T-helper 1 cell treated with Interleukin-12 subunit alpha and Interleukin-12 subunit beta and Interleukin-4 antibody, amounts not matched to agents 30 μg/mL and 1 μg/mL, for 36 hours (primary cell): ENCODE measurements at regions not wholly inside any gene's neighbourhood (a gene's known extent, or its start where the extent isn't known, plus 50 kb on each side); places are given as distances from the start of the nearest gene placed in this dataset.
"Not testable (repeated sequence)": the region's sequence is repeated elsewhere in the genome, so short reads cannot be mapped to it uniquely, and the experiment has no call there.

Experiments used
- H3K27ac Mint-ChIP-seq: one replicate; pipeline ENCODE4 v1.8.0; 2021; ENCODE audit warnings: mild to moderate bottlenecking, mixed read lengths
- H3K27me3 Mint-ChIP-seq: one replicate; pipeline ENCODE4 v1.8.0; 2021; ENCODE audit warnings: low read depth, mixed read lengths
- H3K36me3 Mint-ChIP-seq: one replicate; pipeline ENCODE4 v1.8.0; 2021; ENCODE audit warnings: low read depth, mixed read lengths
- H3K4me1 Mint-ChIP-seq: one replicate; pipeline ENCODE4 v1.8.0; 2021; ENCODE audit warnings: low read depth, mixed read lengths
- H3K4me3 Mint-ChIP-seq: one replicate; pipeline ENCODE4 v1.8.0; 2021; ENCODE audit warnings: mild to moderate bottlenecking, moderate library complexity, mixed read lengths
- H3K9me3 Mint-ChIP-seq: one replicate; pipeline ENCODE4 v1.8.0; 2021; ENCODE audit warnings: mixed read lengths

GRCh38 chr10:37566332-37566731 is 291.1 kb downstream of the ZNF248 start:
- Mint-ChIP-seq H3K27me3 (no peaks in the 10 kb centered on the region), H3K36me3 (no peaks in the 10 kb centered on the region), H3K9me3 (peaks cover 16% of the 10 kb centered on the region), H3K4me1 (no peaks in the 10 kb centered on the region), H3K27ac (no peak overlapping the region), H3K4me3 (no peak overlapping the region)

GRCh38 chr10:37563715-37564108 is 293.7 kb downstream of the ZNF248 start:
- Mint-ChIP-seq H3K9me3 (peaks cover 19% of the 10 kb centered on the region), H3K27ac (no peak overlapping the region), H3K4me3 (no peak overlapping the region), H3K36me3 (no peaks in the 10 kb centered on the region), H3K4me1 (no peaks in the 10 kb centered on the region), H3K27me3 (no peaks in the 10 kb centered on the region)

- no peak overlapping the region for H3K27ac Mint-ChIP-seq
- no peaks in the 10 kb centered on the region for H3K4me1 Mint-ChIP-seq
- H3K36me3 Mint-ChIP-seq, result no peaks in the 10 kb centered on the region
- no peak overlapping the region for H3K4me3 Mint-ChIP-seq
- H3K27me3 Mint-ChIP-seq, result no peaks in the 10 kb centered on the region
- peaks cover 14% of the 10 kb centered on the region for H3K9me3 Mint-ChIP-seq
Measured at GRCh38 chr10:37563107-37563714, 294.2 kb downstream of the ZNF248 start.

DNA sequence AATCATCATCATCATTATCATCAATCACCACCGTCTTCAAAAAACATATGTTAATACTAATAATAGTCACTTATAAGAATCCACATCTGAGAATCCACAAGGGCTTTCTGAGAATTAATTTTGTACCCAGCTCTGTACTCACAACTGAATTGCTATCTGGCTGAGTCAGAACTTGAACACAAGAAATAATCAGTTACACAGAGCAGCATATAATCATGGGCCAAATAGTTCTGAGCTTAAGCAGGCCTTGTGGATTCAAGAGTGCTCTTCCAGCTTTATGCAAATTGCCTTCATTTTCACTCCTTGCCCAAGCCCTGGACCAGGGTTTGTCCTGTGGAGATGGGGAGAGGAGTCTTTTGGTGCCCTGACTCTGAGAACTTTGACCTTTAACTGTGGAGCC is 304.5 kb downstream of the ZNF248 start:
- Mint-ChIP-seq H3K4me3 (no peak overlapping the region), H3K27ac (no peak overlapping the region), H3K27me3 (no peaks in the 10 kb centered on the region), H3K9me3 (peaks cover 35% of the 10 kb centered on the region), H3K36me3 (no peaks in the 10 kb centered on the region), H3K4me1 (no peaks in the 10 kb centered on the region)

GRCh38 chr10:37549054-37549453 is 308.4 kb downstream of the ZNF248 start:
- H3K36me3 Mint-ChIP-seq, result no peaks in the 10 kb centered on the region
- H3K27me3 Mint-ChIP-seq, result no peaks in the 10 kb centered on the region
- no peaks in the 10 kb centered on the region for H3K4me1 Mint-ChIP-seq
- H3K4me3 Mint-ChIP-seq, result no peak overlapping the region
- H3K27ac Mint-ChIP-seq, result no peak overlapping the region
- H3K9me3 Mint-ChIP-seq, result peaks cover 19% of the 10 kb centered on the region

DNA sequence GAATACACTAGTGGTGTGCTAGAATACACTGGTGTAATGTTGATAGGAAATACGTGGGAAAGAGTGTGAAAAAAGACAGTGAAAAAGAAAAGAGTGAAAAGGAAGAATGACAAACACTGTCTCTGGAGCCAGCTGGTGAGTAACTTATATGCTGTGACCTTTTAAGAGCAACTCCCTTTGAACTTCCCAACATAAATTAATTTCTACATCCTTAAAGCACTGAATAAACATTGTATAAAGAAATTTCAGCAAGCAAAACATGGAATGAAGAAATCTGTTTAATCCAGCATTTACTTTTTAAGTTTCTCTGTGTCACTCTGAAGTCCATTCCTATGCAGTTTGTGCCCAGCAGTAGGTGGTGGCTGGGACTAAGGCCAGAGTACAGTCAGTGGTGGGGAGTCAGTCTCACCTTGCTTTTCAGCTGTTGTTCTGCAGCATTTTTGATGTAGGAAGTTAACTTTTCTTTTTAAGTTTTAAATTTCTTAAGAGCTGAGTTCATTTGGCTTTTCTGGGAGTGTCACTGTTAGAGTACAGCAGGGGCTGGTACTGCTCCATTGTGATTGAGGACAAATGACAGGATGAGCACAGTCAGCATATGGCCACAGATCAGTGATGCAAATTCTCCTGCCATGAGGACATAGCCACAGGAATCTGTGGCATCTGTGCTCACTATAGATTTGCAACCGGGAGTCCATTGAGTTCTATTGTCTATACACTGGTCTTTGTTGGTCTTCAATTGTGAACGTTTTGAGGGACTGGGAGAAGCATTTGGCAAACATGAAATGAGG is 321.8 kb downstream of the ZNF248 start:
- Mint-ChIP-seq H3K27ac (no peak overlapping the region), H3K9me3 (peaks cover 41% of the 10 kb centered on the region), H3K27me3 (no peaks in the 10 kb centered on the region), H3K36me3 (no peaks in the 10 kb centered on the region), H3K4me1 (no peaks in the 10 kb centered on the region), H3K4me3 (no peak overlapping the region)

DNA sequence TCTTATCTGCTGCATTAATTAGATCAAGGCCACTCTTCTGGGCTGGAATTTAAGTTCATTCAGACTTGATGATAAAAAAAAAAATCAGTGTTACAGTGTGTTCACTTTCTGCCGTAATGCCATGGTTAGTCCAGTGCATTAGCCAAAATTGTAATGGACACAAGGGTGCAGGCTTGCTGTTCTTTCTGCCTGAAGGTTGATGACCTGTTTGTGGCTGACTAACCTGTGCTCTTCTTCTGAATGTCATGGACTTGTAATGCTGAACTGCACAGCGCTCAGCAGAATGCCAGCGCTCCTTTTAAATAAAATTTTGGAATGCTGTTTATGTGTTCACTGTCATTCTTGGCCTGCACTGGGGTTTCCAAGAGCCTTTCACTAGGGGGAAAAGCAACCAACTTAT is 323.2 kb downstream of the ZNF248 start:
- Mint-ChIP-seq H3K36me3 (no peaks in the 10 kb centered on the region), H3K4me3 (no peak overlapping the region), H3K27ac (no peak overlapping the region)

GRCh38 chr10:37525410-37525809 is 332.0 kb downstream of the ZNF248 start:
- H3K4me3 Mint-ChIP-seq, H3K36me3 Mint-ChIP-seq, H3K27me3 Mint-ChIP-seq, H3K27ac Mint-ChIP-seq, H3K4me1 Mint-ChIP-seq: not testable (repeated sequence)
- H3K9me3 Mint-ChIP-seq, result peaks cover 25% of the 10 kb centered on the region

More for the DNA sequence above, 323.2 kb downstream of the ZNF248 start:
- H3K27me3 Mint-ChIP-seq, result no peaks in the 10 kb centered on the region
- no peaks in the 10 kb centered on the region for H3K4me1 Mint-ChIP-seq
- H3K9me3 Mint-ChIP-seq, result peaks cover 37% of the 10 kb centered on the region

DNA sequence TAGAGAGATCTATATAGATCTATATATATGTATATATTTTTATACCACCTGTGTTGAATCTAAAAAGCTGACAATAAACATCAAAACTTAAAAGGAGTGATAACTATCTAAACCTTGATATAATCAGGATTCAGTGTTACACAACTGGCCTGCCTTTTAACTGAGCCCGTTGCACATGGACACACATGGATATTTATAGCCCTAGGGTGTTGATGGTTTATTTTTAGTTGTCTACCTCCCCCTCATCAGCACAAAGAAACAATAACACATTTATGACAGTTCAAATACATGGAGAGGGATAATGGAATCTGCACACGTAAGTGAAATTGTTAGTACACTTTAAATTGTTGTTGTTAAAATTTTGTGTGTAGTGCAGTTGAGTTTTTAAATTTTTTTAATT is 336.9 kb downstream of the ZNF248 start:
- Mint-ChIP-seq H3K27ac (no peak overlapping the region), H3K36me3 (no peaks in the 10 kb centered on the region), H3K9me3 (peaks cover 11% of the 10 kb centered on the region), H3K4me3 (no peak overlapping the region), H3K4me1 (no peaks in the 10 kb centered on the region), H3K27me3 (no peaks in the 10 kb centered on the region)

DNA sequence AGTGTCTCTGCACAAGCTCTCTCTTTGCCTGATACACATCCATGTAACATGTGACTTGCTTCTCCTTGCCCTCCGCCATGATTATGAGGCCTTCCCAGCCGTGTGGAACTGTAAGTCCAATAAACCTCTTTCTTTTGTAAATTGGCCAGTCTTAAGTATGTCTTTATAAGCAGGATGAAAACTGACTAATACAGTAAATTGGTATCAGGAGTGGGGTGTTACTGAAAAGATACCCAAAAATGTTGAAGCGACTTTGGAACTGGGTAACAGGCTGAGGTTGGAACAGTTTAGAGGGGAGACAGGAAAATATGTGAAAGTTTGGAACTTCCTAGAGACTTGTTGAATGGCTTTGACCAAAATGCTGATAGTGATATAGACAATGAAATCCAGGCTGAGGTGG is 346.9 kb downstream of the ZNF248 start:
- not testable (repeated sequence) for H3K27me3 Mint-ChIP-seq, H3K4me1 Mint-ChIP-seq, H3K27ac Mint-ChIP-seq, H3K36me3 Mint-ChIP-seq, H3K4me3 Mint-ChIP-seq
- H3K9me3 Mint-ChIP-seq, result peaks cover 42% of the 10 kb centered on the region

- Mint-ChIP-seq H3K36me3 (no peaks in the 10 kb centered on the region), H3K4me1 (no peaks in the 10 kb centered on the region), H3K4me3 (no peak overlapping the region), H3K9me3 (no peaks in the 10 kb centered on the region), H3K27me3 (no peaks in the 10 kb centered on the region), H3K27ac (no peak overlapping the region)
Measured at GRCh38 chr10:37496061-37496460, 361.3 kb downstream of the ZNF248 start.

DNA sequence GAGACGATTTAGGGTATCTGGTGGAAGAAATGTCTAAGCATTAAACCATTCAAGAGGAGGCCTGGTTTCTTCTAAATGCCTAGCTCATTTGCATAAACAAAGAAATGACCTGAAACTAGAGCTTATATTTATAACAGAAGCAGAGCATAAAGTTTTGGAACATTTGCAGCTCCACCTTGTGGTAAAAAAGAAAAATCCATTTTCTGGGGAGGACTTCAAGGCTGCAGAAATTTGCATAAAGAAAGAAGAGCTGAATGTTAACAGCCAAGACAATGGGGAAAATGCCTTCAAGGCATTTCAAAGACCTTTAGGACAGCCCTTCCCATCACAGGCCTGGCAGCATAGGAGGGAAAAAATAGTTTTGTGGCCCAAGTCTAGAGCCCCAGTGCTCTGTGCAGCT is 362.0 kb downstream of the ZNF248 start:
- Mint-ChIP-seq H3K4me3 (no peak overlapping the region), H3K9me3 (peaks cover 3% of the 10 kb centered on the region), H3K4me1 (no peaks in the 10 kb centered on the region), H3K36me3 (no peaks in the 10 kb centered on the region), H3K27me3 (no peaks in the 10 kb centered on the region), H3K27ac (no peak overlapping the region)

DNA sequence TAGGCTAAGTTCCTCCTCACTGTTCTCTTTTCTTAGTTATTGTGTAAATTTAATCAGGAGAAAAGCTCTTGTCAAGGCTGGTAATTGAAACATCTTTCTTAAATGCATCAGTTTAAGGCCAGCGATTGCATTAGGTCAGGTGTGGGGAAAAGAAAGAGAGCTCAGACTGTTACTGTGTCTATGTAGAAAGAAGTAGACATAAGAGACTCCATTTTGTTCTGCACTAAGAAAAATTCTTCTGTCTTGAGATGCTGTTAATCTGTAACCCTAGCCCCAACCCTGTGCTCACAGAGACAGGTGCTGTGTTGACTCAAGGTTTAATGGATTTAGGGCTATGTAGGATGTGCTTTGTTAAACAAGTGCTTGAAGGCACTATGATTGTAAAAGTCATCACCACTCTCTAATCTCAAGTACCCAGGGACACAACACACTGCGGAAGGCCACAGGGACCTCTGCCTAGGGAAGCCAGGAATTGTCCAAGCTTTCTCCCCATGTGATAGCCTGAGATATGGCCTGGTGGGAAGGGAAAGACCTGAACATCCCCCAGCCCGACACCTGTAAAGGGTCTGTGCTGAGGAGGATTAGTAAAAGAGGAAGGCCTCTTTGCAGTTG is 364.1 kb downstream of the ZNF248 start:
- not testable (repeated sequence) for H3K36me3 Mint-ChIP-seq, H3K27ac Mint-ChIP-seq, H3K4me1 Mint-ChIP-seq, H3K27me3 Mint-ChIP-seq, H3K4me3 Mint-ChIP-seq
- H3K9me3 Mint-ChIP-seq, result peaks cover 11% of the 10 kb centered on the region

DNA sequence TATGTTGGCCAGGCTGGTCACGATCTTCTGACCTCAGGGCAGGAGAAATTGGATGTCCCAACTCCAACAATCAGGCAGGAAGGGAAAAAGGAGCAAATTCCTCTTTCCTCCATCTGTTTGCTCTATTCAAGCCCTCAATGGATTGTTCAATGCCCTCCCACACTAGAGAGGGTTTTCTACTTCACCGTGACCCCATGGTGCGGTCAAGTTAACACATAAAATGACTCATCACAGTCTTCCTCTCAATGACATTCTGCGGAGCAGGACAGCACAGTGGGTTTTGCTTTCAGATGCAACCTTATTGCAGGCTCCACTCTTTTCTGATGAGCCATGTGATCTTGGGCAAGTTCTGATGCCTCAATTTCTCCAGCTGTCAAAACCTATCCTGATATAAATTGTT is 364.9 kb downstream of the ANKRD30A start:
- Mint-ChIP-seq H3K4me3 (no peak overlapping the region), H3K36me3 (no peaks in the 10 kb centered on the region), H3K27ac (no peak overlapping the region), H3K4me1 (no peaks in the 10 kb centered on the region), H3K27me3 (no peaks in the 10 kb centered on the region), H3K9me3 (peaks cover 11% of the 10 kb centered on the region)

GRCh38 chr10:37489658-37490003 is 364.2 kb downstream of the ANKRD30A start:
- Mint-ChIP-seq H3K4me3 (no peak overlapping the region), H3K36me3 (no peaks in the 10 kb centered on the region), H3K27me3 (no peaks in the 10 kb centered on the region), H3K4me1 (no peaks in the 10 kb centered on the region), H3K27ac (no peak overlapping the region), H3K9me3 (peaks cover 13% of the 10 kb centered on the region)
